ENCODE measurements at regions not wholly inside any gene's neighbourhood (a gene's known extent, or its start where the extent isn't known, plus 50 kb on each side); places are given as distances from the start of the nearest gene placed in this dataset.

DNA sequence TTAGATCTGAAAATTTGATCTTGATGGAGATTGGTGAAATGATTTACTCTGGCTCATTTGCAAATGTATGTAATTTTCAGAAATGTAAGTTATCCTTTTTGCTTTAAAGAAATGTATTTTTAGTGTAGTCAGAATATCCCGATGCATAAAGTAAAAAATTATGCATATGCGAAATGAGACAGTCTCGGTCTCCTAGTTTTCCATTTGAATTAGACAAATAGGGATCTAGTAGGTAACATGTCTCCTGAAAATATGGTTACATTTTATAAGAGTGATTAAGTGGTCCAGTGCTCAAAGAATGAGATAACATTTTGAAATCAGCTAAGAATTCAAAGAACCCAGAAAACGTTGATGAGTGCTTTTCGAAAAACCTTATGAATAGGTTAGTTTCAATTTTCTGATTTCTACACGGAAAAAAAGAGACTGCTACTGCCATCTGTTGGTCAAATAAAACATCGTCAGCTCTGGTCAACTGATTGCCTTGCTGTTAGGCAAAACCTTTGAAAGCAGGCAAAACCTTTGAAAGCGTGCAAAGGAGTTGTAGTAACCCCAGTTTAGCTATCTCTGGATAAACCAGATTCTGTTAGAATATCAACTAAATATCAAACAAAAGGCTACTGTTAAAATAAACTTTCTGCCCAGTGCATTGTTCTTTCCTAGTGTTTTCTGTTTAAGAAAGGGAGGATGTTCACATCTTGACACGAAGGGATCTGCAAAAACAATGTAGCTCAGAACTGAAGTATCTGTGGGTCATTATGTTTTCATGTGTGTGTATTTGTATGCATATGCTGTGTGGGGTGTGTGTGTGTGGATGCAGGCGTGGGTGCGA is 59.3 kb upstream of the CHMP2B start:
- H3K27me3 ChIP-seq (ENCODE audit: control insufficient read depth in 1 of 2, insufficient read depth in 2 of 2, low read length in 2 of 2): no peaks in the 10 kb centered on the region
- peak; percentile 31 for DNase-seq (ENCODE audit: low spot score)
- H3K4me3 ChIP-seq (replicated peaks in 1 of 3; ENCODE audit: insufficient read depth in 1 of 3, low read depth in 2 of 3, low read length in 3 of 3): peak overlapping the region in 1 of 3 experiments; percentile 17; a peak in 3 of 6 replicates
- no TSS peak for BruUV-seq (replicated peaks)
- no peaks in the 10 kb centered on the region for H3K36me3 ChIP-seq (replicated peaks in 1 of 2; ENCODE audit: control insufficient read depth in 1 of 2, insufficient read depth in 2 of 2, low read length in 2 of 2)
- ATAC-seq: peak; percentile 61
- H3K9ac ChIP-seq (ENCODE audit: insufficient read depth, low read depth, low read length): no peak overlapping the region
- POLR2A ChIA-PET: no interaction called here
- H3K79me2 ChIP-seq (ENCODE audit: insufficient read depth, low read length): no peaks in the 10 kb centered on the region
- WGBS (ENCODE audit: low lambda C conversion rate): 30% methylated on average over 11 of the region's 11 CpGs
- H3K4me1 ChIP-seq (ENCODE audit: insufficient read depth, low read length): peaks cover 4% of the 10 kb centered on the region; the same call in 1 of the 2 replicates
- H4K20me1 ChIP-seq (ENCODE audit: insufficient read depth, low read length): no peaks in the 10 kb centered on the region
- no peaks in the 10 kb centered on the region for H3K9me3 ChIP-seq (ENCODE audit: low read length)
- TF ChIP-seq BRD4 (CRISPR knock-in tag; IDR thresholded peaks at IDR 0.05) (no peak), RFX1 (IDR thresholded peaks at IDR 0.05) (no peak), SMC3 (IDR thresholded peaks at IDR 0.05; ENCODE audit: low read length) (peak; percentile 60; the same call in 1 of the 2 replicates), STAG1 (CRISPR knock-in tag; IDR thresholded peaks at IDR 0.05) (peak; percentile 62), HNF4A (CRISPR knock-in tag; IDR thresholded peaks at IDR 0.05) (no peak)
- TF ChIP-seq, protein P1, sequence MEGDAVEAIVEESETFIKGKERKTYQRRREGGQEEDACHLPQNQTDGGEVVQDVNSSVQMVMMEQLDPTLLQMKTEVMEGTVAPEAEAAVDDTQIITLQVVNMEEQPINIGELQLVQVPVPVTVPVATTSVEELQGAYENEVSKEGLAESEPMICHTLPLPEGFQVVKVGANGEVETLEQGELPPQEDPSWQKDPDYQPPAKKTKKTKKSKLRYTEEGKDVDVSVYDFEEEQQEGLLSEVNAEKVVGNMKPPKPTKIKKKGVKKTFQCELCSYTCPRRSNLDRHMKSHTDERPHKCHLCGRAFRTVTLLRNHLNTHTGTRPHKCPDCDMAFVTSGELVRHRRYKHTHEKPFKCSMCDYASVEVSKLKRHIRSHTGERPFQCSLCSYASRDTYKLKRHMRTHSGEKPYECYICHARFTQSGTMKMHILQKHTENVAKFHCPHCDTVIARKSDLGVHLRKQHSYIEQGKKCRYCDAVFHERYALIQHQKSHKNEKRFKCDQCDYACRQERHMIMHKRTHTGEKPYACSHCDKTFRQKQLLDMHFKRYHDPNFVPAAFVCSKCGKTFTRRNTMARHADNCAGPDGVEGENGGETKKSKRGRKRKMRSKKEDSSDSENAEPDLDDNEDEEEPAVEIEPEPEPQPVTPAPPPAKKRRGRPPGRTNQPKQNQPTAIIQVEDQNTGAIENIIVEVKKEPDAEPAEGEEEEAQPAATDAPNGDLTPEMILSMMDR (CRISPR knock-in tag; IDR thresholded peaks at IDR 0.05): peak; percentile 68
- in situ Hi-C loops (cut with HindIII; ENCODE audit: extremely low pct_ligation_motif_present, low pct_unique_long_range_greater_than_20kb) (loop anchor here (10.0 kb wide), 2 partner anchors 203 to 393 kb away; no protein-coding TSS in a partner anchor), intact Hi-C loops (cut with micrococcal nuclease; ENCODE audit: unreplicated experiment) (loop anchor here (1.0 to 5.0 kb wide), 3 partner anchors 59 to 394 kb away; partner anchors contain the start of gene CHMP2B)
- H3K4me2 ChIP-seq (ENCODE audit: low read depth, low read length): peak overlapping the region; percentile 38; the same call in 1 of the 2 replicates
- CTCF ChIA-PET (ENCODE audit: low intra/inter-chr PET ratio, low total read pairs): interaction anchor here (1.2 to 2.1 kb wide), 2 partner anchors 198 to 394 kb away, joined by 4 to 11 read pairs; no protein-coding TSS in a partner anchor
- H3K27ac ChIP-seq (ENCODE audit: extremely low read length, insufficient read depth, low read length): no peak overlapping the region
- H2AFZ ChIP-seq (ENCODE audit: low read length): no peak overlapping the region
- FAIRE-seq: peak; percentile 77
